Stimulated activated naive CD4-positive, alpha-beta T cell treated with Interleukin-2 at 50 U/mL for 16 hours (primary cell): ENCODE measurements at regions not wholly inside any gene's neighbourhood (a gene's known extent, or its start where the extent isn't known, plus 50 kb on each side); places are given as distances from the start of the nearest gene placed in this dataset.
"Not testable (repeated sequence)": the region's sequence is repeated elsewhere in the genome, so short reads cannot be mapped to it uniquely, and the experiment has no call there.

Source experiments
- DNase-seq: peaks from one replicate; lab custom pipeline; 2025; lab: John Stamatoyannopoulos, UW

DNA sequence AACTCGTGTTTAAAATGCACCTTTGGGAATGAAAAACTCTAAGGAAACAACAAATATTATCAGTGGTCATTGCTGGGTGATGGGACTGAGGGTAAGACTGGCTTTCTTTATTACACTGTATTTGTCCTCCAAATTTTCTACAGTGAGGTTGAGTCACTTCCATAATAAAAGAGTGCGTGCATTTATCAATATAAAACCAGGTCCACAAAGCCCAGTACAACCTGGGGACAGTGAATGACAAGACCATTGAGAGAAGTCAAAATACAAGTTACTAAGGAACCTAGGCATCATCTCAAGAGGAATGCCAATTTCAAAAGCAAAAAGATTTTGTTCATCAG, 76.4 kb downstream of the MAGED4 start:
- no peak for DNase-seq

- DNase-seq = peak; percentile 84
Observed at GRCh38 chrX:52261463-52262194, 76.9 kb downstream of the MAGED4 start.

- DNase-seq = no peak
Observed at GRCh38 chrX:52262195-52262546, 77.5 kb downstream of the MAGED4 start.

- DNase-seq = no peak
Observed at GRCh38 chrX:52263417-52263816, 78.7 kb downstream of the MAGED4 start.

- no peak for DNase-seq
Observed at GRCh38 chrX:52265713-52266112, 81.0 kb downstream of the MAGED4 start.

GRCh38 chrX:52268502-52268901, 83.8 kb downstream of the MAGED4 start:
- DNase-seq = not testable (repeated sequence)

DNA sequence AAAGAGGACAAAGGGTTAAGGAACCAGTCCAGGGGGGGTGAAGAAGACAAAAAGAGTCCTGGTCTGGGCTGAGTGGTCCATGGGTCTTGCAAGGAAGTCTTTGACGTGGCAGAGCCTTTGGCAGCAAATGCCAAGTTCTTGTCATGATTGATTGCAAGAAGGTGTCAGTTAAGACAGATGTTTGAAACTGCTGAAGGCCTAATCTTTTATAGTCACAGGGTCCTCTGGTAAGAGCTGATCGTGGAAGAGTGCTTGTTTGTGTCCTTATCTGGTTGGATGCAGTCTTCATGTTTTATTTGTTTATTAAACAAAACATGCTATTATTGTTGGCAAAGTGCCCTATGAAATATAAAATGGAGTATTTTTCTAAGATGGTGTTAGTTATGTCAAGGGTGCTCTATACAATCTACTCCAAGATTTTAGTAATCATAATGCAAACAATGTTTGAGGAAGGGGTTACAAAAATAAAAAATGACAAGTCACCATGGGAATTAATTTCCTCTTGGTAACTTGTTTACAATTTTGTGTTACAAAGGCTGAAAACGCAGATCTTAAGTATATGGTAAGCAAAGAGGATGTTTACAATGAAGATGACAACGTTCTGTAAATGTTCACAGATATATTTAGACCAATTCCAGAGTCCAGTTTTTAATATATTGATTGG, 85.9 kb downstream of the MAGED4 start:
- no peak for DNase-seq

- no peak for DNase-seq
Observed at GRCh38 chrX:52271206-52271605, 86.5 kb downstream of the MAGED4 start.

GRCh38 chrX:52277666-52278065, 91.2 kb upstream of the XAGE2 start:
- no peak for DNase-seq

GRCh38 chrX:52280812-52281211, 88.0 kb upstream of the XAGE2 start:
- no peak for DNase-seq

DNA sequence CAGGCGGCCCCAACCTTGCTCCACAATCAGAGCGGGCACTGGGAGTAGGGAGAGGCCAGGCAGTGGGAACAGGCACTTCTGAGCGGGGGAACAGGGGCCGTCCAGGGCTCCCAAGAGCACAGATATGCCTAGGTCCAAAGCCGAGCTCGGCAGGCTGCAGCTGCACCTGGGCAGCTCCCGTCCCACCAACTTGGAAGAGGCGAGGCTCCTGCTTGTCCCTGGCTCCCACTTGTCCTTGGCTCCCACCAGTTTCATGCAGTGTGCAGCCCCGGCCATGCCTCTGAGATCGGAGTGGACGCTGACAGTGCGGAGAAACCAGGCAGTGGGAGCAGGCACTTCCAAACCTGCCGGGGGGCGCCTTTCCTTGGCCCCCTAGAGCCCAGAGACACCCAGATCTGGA, 84.0 kb upstream of the XAGE2 start:
- no peak for DNase-seq

GRCh38 chrX:52298968-52299367, 69.9 kb upstream of the XAGE2 start:
- not testable (repeated sequence) for DNase-seq

DNA sequence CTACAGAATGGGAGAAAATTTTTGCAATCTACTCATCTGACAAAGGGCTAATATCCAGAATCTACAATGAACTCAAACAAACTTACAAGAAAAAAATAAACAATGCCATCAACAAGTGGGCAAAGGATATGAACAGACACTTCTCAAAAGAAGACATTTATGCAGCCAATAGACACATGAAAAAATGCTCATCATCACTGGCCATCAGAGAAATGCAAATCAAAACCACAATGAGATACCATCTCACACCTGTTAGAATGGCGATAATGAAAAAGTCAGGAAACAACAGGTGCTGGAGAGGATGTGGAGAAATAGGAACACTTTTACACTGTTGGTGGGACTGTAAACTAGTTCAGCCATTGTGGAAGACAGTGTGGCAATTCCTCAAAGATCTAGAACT, 60.3 kb upstream of the XAGE2 start:
- DNase-seq = not testable (repeated sequence)
